LNCAP (cell line): ENCODE measurements at regions not wholly inside any gene's neighbourhood (a gene's known extent, or its start where the extent isn't known, plus 50 kb on each side); places are given as distances from the start of the nearest gene placed in this dataset.

Experiments used
- CTCF ChIP-seq: fragments of 450-650 bp; IDR thresholded peaks from 2 replicates; pipeline ENCODE4 v1.5.1; 2017; ENCODE audit warnings: mild to moderate bottlenecking

DNA sequence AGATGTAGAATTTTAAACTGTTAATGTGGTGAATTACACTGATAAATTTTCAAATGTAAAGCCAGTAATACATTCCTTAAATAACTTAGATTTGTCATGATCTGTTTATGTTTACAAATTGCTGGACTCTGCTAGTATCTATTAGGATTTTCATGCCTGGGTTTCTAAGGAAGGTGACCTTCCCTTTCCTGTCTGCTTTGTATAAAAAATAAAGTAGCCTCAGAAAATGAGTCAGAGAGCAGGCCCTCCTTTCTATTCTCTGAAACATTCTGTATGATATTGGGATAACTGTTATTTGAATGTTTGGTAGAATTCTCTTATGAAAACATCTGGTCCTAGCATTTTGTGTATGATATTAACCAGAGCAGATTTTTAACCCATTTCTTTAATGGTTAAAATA is 255.3 kb downstream of the SYK start:
- TF ChIP-seq CTCF, result no peak

DNA sequence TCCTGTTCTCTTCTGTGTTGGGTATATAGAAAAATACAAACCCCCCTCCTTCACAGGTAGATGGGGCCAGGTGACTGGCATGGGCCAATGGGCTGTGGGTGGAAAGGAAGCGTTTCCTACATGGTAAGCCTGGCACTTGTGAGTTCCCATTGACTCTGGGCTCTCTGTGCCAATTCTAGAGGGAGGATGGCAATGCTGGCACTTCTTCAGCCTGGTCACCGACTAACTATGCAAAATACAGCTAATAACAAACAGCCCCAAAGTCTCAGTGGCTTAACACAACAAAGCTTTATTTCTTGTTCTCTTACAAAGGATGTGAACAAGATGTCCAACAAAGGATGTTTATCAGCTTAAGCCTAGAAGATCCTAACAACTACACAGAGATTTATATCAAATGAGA is 258.1 kb downstream of the SYK start:
- no peak for TF ChIP-seq CTCF

DNA sequence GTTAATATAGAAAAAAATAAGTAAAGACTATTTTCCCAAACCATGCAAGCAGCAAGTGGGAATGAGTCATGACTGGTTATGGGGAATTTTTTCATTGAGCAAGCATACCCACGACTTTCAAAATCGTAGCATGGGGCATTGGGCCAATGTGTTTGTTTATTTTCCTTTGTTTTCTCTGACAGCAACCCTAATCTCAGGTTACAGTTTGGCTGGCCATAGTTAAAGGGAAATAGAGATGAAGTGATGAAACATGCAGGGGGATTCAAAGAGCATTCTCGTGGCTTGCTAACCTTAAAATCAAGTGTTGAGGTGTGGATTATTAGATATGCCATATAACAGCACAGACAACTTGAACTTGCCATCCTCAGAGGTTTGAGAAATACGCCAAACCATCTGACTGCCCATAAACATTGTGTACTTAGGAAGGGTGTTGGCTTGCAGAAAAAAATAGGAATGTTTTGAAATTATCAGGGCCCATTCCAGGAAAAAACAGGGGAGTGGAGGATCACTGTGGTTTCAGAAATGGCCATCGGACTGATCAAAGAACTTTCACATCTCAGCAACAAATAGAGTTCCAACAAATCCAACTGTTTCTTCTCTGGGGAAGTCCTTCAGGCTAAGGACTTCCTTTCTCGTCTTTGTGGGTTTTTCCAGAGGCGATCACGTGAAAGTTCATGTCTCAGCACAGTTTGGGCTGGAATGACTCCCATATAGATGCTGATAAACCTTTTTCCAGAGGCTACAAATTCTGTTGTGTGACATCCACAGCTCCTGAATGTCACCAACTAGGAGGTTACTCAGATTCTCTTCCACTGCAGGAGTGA is 259.1 kb downstream of the SYK start:
- no peak for TF ChIP-seq CTCF

- TF ChIP-seq CTCF, result no peak
These were observed 259.9 kb downstream of the SYK start for GRCh38 chr9:91061506-91061905.

DNA sequence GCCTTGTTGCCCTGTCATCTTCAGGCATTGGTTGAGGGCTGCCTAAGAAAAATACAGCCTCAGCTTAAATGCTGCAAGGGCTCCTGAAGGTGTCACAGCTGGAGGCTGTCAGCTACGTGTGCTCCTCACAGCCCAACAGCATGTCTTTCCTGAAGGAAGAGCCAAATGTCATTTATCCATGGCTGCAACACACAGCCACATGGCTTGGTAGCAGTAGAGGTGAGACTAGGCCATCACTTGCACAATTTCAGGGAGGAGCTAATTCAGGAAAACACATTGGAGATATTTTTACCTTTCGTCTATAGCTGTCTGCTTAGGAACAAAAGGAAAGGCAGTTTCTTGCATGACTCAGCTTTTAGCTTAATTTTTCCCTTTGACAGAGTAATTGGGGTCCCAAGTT is 260.7 kb downstream of the SYK start:
- no peak for TF ChIP-seq CTCF

- TF ChIP-seq CTCF, result no peak
These were observed 261.9 kb downstream of the SYK start for GRCh38 chr9:91063471-91063870.

- TF ChIP-seq CTCF, result no peak
These were observed 263.8 kb downstream of the SYK start for GRCh38 chr9:91065231-91066041.
